LoVo (cell line): ENCODE measurements at regions not wholly inside any gene's neighbourhood (a gene's known extent, or its start where the extent isn't known, plus 50 kb on each side); places are given as distances from the start of the nearest gene placed in this dataset.
"Not testable (repeated sequence)": the region's sequence is repeated elsewhere in the genome, so short reads cannot be mapped to it uniquely, and the experiment has no call there.

ENCODE experiments used
- DNase-seq: peaks from one replicate; pipeline ENCODE4 v3.0.0-alpha.2; 2016; ENCODE audit warnings: low spot score

DNA sequence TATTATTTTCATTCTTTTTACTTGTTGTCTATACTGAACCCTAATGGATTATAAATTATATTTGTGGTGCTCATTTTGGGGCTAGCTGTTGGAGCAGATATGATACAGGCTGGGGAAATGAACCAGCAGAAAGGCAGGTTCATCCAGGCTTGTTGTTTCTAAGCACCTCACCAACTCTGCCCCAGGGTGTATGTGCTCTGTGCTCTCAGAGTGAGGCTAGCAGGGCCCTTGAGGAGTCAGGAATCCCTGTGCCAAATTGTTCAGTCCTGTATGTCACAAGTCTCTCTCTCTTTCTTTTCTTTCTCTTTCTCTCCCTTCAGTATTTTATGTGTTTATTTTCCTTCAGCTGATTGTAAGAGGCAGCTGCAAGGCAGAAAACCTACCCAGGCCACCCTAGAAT lies 181.1 kb upstream of the DPP10 start:
- DNase-seq = no peak

DNA sequence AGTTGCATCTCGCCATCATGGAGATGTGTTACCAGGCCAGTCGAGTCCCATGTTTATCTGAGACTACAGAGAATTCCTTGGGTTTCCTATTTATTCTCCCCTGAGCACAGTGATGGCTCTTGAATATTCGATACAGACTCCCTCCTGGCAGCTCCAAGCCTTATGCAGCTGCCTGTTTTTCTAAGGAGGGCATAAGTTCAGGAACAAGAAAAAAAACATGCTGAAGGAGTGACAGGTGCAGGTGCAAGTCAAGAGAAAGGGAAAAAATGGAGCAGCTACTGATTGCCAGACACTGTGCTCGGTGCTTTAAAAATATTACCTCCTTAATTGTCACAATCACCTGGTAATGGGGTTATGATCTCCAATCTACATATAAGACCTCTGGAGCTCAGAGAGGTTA lies 177.2 kb upstream of the DPP10 start:
- no peak for DNase-seq

DNA sequence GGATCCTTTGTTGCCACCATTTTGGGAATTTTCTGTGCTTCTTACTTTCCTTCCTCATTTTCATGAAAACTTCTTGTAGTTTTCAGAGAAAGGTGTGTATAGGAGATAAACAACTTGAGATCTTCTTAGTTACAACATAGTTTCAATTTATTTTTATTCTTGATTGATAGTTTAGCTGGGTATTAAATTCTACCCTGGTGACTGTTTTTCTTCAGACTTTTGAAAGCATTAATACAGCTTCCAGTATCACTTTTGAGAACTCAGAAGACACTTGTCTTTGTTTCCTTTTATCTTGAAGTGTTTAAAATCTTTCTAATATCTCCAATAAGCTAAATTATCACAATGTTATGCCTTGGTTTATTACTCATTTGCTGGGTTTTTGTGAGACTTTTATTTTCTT lies 167.5 kb upstream of the DPP10 start:
- DNase-seq = no peak

DNA sequence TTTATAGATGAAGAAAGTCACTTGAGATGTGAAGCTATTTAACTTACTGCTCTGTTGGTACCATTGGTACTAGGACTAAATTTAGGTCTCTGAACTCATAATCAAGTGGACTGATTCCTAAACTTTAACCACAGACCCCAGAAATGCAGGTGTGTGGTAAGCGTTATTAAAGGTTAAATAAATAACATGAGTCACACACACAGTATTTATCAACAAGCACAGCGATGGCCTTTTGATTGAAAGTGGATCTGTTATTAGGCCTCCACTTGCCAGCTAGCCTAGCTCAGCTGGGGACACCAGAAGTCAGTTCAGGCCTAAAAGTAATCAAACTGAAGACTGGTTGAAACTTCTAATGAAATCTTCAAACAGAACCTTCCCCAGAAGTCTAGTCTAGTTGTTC lies 161.3 kb upstream of the DPP10 start:
- no peak for DNase-seq

DNA sequence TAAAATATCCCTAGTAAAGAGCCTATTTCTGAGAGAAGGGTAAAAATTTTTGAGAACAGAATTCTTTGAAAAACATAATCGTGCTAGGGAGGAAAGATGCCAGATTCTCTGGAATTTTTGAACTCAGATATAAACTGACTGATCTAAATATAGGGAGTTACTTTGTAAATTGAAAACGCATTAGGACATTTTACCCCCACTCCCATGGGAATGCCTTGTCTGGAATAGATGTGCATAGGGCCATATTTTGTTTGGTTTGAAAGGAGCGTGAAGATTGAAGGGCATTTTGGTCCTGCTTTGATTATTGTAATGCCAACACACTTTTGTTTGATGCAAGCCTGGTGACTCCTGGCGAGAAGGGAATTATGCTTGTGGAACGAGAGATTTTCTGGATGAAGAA lies 158.7 kb upstream of the DPP10 start:
- DNase-seq = no peak

DNA sequence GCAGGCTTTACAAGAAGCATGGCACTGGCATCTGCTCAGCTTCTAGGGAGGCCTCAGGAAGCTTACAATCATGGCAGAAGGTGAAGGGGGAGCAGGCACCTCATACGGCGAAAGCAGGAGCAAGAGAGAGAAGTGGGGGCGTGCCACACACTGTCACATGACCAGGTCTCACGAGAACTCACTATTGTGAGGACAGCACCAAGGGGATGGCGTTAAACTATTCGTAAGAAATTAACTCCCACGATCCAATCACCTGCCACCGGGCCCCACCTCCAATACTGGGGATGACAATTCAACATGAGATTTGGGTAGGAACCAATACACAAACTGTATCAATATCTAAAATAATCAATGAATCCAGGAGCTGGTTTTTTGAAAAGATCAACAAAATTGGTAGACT lies 156.0 kb upstream of the DPP10 start:
- DNase-seq = no peak

DNA sequence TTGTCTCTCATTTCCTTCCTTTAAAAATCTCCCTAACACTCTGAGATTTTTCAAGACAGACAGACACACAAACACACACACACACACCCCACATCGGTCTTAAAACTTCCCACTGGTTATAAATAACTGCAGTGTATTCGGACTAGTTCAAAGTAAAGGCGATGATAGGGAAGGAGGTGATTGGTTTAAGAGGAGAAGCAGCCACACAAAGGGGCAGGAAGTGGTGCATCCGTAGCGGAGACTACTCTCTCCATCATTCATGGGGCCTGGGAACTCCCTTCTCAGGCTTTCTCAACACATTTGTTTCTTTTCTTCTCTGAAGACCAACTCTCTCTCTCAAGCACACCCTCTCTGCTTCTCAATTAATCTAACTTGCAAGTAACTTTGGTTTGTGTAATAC lies 149.1 kb upstream of the DPP10 start:
- DNase-seq = no peak

DNA sequence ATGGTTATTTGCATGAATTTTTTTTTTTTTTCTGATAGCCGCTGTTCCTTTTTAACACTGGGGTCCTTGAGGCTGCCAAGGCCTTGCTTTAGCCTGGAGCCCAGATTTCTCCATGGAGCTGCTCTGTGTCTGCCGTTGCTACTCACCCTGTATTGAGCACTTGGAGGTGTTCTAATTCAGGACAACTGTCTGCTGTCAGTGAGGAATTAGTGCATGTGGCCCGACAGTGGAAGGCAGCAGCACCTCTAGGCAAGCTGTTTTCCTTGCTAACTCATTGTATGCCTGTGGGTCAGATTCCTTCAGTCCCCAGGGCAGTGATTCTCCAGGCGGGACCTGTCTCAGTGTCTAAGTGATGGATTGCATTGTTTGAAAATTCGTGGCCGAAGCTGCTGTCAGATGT lies 147.7 kb upstream of the DPP10 start:
- DNase-seq = no peak

DNA sequence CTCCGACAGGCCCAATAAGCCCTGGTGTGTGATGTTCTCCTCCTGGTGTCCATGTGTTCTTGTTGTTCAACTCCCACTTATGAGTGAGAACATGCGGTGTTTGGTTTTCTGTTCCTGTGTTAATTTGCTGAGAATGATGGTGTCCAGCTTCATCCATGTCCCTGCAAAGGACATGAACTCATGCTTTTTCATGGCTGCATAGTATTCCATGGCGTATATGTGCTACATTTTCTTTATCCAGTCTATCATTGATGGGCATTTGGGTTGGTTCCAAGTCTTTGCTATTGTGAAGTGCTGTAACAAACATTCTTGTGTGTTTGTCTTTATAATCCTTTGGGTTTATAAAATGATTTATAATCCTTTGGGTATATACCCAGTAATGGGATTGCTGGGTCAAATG lies 142.1 kb upstream of the DPP10 start:
- not testable (repeated sequence) for DNase-seq

DNA sequence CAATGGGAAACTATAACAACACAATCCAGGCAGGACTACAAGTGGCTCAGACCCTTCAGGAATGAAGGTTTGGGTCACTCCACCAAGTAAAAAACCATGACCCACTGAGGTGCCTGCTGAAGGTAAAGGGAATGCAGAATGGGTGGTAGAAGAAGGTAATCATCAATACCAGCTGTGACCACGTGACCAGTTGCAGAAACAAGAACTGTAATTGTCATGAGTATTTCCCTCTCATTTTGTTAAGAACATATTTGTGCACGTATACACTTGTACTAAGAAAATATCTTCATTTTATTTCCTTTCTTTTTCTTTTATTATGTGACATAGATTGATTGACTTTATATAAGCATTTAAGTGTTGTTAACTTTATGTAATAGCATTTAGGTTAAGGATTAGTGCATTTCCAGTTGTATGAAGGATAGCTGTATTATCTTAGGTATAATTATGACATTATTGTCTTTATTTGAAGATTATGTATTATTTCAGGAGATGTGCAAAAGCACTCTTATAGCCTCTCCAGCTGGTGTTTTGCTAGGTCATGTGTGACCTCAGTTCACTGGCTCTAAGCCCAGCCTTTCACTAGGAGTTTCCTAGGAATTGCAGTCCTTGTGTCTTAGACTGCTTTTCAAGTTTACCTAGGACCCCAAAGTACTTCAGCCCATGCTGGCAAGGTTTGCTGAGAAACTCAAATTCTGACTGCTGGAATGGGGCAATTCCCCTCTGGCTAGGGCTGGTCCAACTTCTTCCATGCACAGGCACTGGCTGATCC lies 125.7 kb upstream of the DPP10 start:
- DNase-seq = no peak

DNA sequence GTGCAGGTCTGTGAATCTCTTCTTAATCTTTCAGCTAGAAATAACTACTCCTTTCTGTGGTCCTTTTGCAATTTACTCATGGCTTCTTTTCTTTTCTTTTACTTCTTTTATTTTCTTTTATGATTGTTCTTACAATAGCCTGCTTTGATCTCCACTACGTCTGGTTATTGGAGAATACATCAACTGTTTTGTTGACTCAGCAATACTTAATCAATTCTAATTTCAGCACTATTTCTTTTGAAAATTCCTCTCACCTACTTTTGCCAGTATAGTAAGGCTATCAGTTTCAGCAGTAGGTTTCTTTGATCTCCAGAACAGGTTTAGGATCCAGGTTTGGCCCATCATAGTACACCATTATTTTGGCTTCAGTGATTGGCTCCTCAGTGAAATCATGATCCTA lies 111.8 kb upstream of the DPP10 start:
- no peak for DNase-seq

DNA sequence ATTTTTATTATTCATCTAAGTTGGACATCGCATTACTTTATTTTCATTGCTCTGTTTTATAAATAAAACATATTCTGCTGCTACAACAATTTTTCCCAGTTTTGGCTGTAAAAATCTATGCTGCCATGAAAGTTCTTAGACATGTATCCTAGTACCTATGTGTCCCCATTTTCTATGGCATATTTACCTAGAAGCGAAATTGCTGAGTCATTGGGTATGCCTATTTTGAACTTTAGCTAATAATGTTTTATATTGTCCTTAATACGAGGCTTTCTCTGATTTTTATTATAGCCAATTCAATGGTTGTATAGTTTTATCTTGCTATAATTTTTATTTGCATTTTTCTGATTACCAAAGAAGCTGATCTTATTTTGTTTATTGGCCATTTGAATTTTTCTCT lies 110.5 kb upstream of the DPP10 start:
- no peak for DNase-seq

DNA sequence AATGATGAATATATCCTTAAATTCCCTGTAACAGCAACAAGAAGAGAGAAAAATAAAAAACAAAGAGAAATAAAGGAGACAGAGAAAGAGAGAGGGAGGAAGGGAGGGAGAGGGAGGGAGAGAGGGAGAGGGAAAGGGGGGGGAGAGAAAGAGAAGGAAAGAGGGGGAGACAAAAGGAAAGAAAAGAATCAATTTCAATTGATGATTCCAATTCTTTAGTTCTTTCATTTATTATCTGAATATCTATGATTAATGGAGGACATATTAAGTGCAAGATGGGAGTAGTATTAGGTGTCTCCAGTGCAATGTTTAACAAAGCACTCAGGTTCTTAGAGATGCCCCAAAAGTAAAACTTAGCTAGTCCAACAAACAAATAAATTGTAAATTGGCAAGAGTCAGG lies 97.2 kb upstream of the DPP10 start:
- DNase-seq = no peak

DNA sequence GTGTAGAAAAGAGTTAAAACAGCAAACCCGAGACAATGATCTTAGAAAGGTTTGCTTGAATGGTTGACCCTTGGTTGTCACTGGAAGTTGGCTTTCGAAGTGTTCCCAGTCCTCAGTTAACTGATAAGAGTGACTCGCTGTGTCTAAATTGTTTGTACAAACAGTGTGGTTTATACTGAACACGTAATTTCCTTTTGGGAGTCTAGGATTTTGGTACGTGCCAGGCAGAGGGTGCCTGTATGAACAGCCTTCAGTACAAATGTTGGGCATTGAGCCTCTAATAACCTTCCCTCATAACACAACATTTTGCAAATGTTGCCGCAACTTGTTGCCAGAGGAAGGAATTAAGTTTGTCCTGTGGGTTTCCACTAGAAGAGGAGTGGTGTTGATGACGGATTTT lies 95.8 kb upstream of the DPP10 start:
- DNase-seq = no peak

DNA sequence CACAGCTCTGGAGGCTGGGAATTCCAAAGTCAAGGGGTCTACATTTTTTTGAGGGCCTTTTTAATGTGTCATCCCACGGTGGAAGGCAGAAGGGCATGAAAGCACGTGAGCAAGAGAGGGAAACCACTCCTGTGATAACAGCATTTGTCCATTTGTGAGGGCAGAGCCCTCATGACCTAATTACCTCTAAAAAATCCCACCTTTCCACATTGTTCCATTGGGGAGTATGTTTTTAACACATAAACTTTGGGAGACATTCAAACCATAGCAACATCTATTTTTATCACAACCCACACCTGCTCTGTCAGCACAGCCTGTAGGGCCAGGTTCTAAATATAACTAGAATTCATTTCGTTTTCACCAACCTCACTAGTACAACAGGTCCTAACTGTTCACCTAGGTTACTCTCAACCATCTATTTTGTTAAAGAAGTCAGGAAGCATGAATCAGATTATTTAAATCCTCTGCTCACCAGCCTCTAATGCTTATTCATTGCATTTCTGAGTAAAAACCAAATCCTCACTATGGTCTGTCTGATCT lies 92.2 kb upstream of the DPP10 start:
- DNase-seq = no peak

DNA sequence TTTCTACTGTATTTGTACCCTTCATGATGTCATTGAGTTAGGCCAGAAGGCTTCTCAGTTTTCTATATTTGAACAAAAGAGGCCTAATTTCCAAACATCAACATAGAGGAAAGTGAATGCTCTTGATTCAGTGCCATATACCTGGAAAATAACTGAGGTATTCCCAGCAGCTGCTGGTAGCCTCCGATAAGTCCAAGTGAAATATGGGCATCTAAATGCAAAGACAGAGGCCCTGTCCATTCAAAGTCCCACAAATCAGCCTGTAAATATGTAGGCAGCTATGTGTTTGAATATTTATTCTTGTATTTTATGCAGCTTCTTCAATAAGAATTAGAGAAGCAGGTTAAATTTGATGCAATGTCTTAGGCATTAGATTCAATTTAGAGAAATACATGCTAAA lies 89.5 kb upstream of the DPP10 start:
- DNase-seq = no peak

DNA sequence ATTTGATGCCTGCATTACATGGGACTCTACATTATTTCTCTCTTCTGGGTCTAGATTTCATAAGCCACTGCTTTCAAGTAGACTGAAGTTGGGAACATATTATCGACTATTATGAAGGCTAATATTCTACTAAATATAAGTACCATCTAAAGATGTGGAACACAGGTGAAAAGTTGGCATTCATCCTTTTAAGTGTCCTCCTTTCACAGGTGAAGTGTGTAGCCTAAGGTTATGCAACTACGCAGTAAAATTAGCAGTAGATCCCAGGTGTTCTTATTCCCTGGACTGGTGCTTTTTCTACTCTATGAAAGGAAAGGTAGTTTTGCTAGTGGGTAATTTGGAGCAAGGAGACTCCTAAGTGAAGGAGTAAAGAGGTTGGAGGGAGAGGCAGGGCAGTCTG lies 88.2 kb upstream of the DPP10 start:
- DNase-seq = no peak

DNA sequence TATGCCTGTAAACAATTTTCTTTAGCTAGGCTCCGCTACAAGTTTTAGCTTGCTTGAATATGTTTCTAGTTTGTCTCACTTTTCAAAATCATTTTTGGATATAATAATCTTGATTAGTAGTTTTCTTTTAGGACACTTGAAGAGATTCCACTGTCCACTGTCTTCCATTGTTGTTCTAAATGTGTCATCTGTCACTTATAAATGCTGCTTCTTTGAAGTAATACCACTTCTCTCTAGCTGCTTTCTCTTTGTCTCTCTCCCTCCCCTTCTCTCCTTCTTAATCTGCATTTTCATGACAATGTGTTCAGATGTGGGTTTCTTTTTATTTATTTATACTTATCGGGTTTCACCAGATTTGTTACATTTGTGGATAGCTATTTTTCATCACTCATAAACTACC lies 73.7 kb upstream of the DPP10 start:
- no peak for DNase-seq

DNA sequence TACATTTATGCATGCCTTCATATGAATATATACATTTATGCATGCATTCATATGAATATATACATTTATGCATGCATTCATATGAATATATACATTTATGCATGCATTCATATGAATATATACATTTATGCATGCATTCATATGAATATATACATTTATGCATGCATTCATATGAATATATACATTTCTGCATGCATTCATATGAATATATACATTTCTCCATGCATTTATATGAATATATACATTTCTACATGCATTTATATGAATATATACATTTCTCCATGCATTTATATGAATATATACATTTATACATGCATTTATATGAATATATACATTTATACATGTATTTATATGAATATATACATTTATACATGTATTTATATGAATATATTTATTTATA lies 70.7 kb upstream of the DPP10 start:
- DNase-seq = not testable (repeated sequence)

DNA sequence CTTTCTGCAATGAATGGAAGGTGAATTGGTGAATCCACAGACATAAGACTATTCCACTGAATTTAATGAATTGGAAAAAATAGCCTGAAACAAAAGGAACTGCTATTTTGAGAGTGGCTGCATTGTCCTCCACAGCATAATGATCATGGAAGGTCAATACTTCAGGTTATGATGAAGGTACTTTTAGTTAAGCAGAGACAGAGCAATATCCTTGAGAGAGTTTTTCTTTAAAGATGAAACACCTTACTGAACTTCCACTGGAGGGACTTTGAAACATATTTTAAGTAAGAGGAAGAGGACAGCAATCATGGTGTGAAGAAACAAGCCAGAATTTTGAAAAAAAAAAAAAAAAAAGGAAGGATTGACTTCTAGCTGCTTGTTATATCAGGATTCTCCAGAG lies 68.8 kb upstream of the DPP10 start:
- DNase-seq = no peak

DNA sequence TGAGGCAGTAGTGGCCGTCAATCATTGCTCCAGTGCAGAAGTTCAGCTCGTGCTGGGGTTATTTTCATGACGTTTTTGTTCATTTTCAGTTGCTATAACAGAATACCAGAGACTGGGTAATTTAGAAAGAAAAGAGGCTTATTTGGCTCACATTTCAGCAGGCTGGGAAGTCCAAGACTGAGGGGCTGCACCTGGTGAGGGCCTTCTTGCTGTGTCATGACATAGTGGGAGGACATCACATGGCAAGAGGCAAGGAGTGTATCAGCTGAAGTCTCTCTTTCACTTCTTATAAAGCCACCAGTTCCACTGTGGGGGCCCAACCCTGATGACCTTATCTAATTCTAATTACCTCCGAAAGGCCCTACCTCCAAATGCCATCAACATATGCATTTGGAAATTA lies 58.0 kb upstream of the DPP10 start:
- DNase-seq = no peak

DNA sequence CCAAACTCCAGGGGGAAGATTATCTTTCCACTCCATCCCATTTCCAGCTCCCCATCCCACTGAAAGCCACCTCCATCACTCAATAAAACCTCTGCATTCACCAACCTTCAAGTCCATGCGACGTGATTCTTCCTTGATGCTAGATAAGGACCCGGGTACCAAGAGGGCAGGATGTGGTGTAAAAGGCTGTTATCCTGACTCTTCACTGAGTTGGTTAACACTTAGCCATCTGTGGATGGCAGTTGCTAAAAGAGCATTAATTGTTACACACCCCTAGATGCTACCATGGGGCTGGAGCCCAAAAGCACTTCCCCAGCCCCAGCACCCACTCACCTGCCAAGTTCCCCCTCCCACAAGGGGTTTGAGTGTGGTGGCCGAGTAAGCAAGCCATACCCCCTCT lies 53.4 kb upstream of the DPP10 start:
- DNase-seq = no peak
